ENCODE measurements at regions not wholly inside any gene's neighbourhood (a gene's known extent, or its start where the extent isn't known, plus 50 kb on each side); places are given as distances from the start of the nearest gene placed in this dataset.

- 74 to 88% methylated on average over 3 of the region's 3 CpGs for WGBS, 2 donors
- ATAC-seq (ENCODE audit: insufficient read depth, low FRiP score) (no peak), DNase-seq (no peak)
- no peak overlapping the region for H3K9ac ChIP-seq (ENCODE audit: insufficient read depth in 1 of 2, low read length in 2 of 2)
- TF ChIP-seq CTCF (IDR thresholded peaks at IDR 0.05; ENCODE audit: control extremely low read depth, extremely low read depth), result no peak
- H3K9me3 ChIP-seq (ENCODE audit: control insufficient read depth in 4 of 4, insufficient read depth in 3 of 4, low read length in 3 of 4), result peaks cover 0 to 9% (median 0%) of the 10 kb centered on the region in 4 donors
- no peak overlapping the region for H3K27ac ChIP-seq (ENCODE audit: low read depth in 1 of 2, low read length in 1 of 2)
- H3K36me3 ChIP-seq (ENCODE audit: control insufficient read depth in 4 of 4, insufficient read depth in 4 of 4, low read length in 4 of 4), result no peaks in the 10 kb centered on the region
- no peaks in the 10 kb centered on the region for H3K4me1 ChIP-seq (ENCODE audit: control insufficient read depth in 5 of 5, insufficient read depth in 5 of 5, low read length in 5 of 5)
- no peaks in the 10 kb centered on the region for H3K27me3 ChIP-seq (ENCODE audit: control insufficient read depth in 3 of 3, insufficient read depth in 3 of 3, low read length in 2 of 3)
- H3K4me3 ChIP-seq, result no peak overlapping the region
Observed at GRCh38 chr1:30537279-30537678, 186.1 kb downstream of the MATN1 start.

- ATAC-seq (ENCODE audit: insufficient read depth, low FRiP score) (no peak), DNase-seq (no peak)
- H3K9me3 ChIP-seq (ENCODE audit: control insufficient read depth in 4 of 4, insufficient read depth in 3 of 4, low read length in 3 of 4), result peaks cover 0 to 9% (median 0%) of the 10 kb centered on the region in 4 donors
- WGBS, 2 donors, result 86 to 91% methylated on average over 9 of the region's 9 CpGs
- H3K4me1 ChIP-seq (ENCODE audit: control insufficient read depth in 5 of 5, insufficient read depth in 5 of 5, low read length in 5 of 5), result no peaks in the 10 kb centered on the region
- no peaks in the 10 kb centered on the region for H3K27me3 ChIP-seq (ENCODE audit: control insufficient read depth in 3 of 3, insufficient read depth in 3 of 3, low read length in 2 of 3)
- no peak overlapping the region for H3K27ac ChIP-seq (ENCODE audit: low read depth in 1 of 2, low read length in 1 of 2)
- H3K9ac ChIP-seq (ENCODE audit: insufficient read depth in 1 of 2, low read length in 2 of 2), result no peak overlapping the region
- no peak overlapping the region for H3K4me3 ChIP-seq
- TF ChIP-seq CTCF (IDR thresholded peaks at IDR 0.05; ENCODE audit: control extremely low read depth, extremely low read depth), result no peak
- no peaks in the 10 kb centered on the region for H3K36me3 ChIP-seq (ENCODE audit: control insufficient read depth in 4 of 4, insufficient read depth in 4 of 4, low read length in 4 of 4)
Observed at GRCh38 chr1:30536530-30536929, 186.9 kb downstream of the MATN1 start.

GRCh38 chr1:30535595-30536325 lies 187.6 kb downstream of the MATN1 start:
- Histone ChIP-seq H3K27ac (ENCODE audit: low read depth in 1 of 2, low read length in 1 of 2) (no peak overlapping the region), H3K36me3 (ENCODE audit: control insufficient read depth in 4 of 4, insufficient read depth in 4 of 4, low read length in 4 of 4) (no peaks in the 10 kb centered on the region), H3K9ac (ENCODE audit: insufficient read depth in 1 of 2, low read length in 2 of 2) (no peak overlapping the region), H3K4me1 (ENCODE audit: control insufficient read depth in 5 of 5, insufficient read depth in 5 of 5, low read length in 5 of 5) (no peaks in the 10 kb centered on the region), H3K9me3 (ENCODE audit: control insufficient read depth in 4 of 4, insufficient read depth in 3 of 4, low read length in 3 of 4) (peaks cover 0 to 7% (median 0%) of the 10 kb centered on the region in 4 donors), H3K4me3 (no peak overlapping the region), H3K27me3 (ENCODE audit: control insufficient read depth in 3 of 3, insufficient read depth in 3 of 3, low read length in 2 of 3) (peaks cover 0 to 1% (median 0%) of the 10 kb centered on the region in 3 donors)
- no peak for TF ChIP-seq CTCF (IDR thresholded peaks at IDR 0.05; ENCODE audit: control extremely low read depth, extremely low read depth)
- ATAC-seq (ENCODE audit: insufficient read depth, low FRiP score), result no peak
- DNase-seq, result no peak
- WGBS, 2 donors, result 66 to 67% methylated on average over 6 of the region's 6 CpGs

GRCh38 chr1:30534551-30534940 lies 188.8 kb downstream of the MATN1 start:
- 57 to 58% methylated on average over 3 of the region's 3 CpGs for WGBS, 2 donors

More at GRCh38 chr1:30534551-30534940, 188.8 kb downstream of the MATN1 start:
- Histone ChIP-seq H3K9me3 (ENCODE audit: control insufficient read depth in 4 of 4, insufficient read depth in 3 of 4, low read length in 3 of 4) (peaks cover 0 to 6% (median 0%) of the 10 kb centered on the region in 4 donors), H3K9ac (ENCODE audit: insufficient read depth in 1 of 2, low read length in 2 of 2) (no peak overlapping the region), H3K27ac (ENCODE audit: low read depth in 1 of 2, low read length in 1 of 2) (no peak overlapping the region), H3K27me3 (ENCODE audit: control insufficient read depth in 3 of 3, insufficient read depth in 3 of 3, low read length in 2 of 3) (peaks cover 0 to 3% (median 0%) of the 10 kb centered on the region in 3 donors), H3K36me3 (ENCODE audit: control insufficient read depth in 4 of 4, insufficient read depth in 4 of 4, low read length in 4 of 4) (no peaks in the 10 kb centered on the region), H3K4me3 (no peak overlapping the region), H3K4me1 (ENCODE audit: control insufficient read depth in 5 of 5, insufficient read depth in 5 of 5, low read length in 5 of 5) (no peaks in the 10 kb centered on the region)
- DNase-seq, result no peak
- TF ChIP-seq CTCF (IDR thresholded peaks at IDR 0.05; ENCODE audit: control extremely low read depth, extremely low read depth), result no peak
- no peak for ATAC-seq (ENCODE audit: insufficient read depth, low FRiP score)
